ENCODE measurements at regions not wholly inside any gene's neighbourhood (a gene's known extent, or its start where the extent isn't known, plus 50 kb on each side); places are given as distances from the start of the nearest gene placed in this dataset.

DNA sequence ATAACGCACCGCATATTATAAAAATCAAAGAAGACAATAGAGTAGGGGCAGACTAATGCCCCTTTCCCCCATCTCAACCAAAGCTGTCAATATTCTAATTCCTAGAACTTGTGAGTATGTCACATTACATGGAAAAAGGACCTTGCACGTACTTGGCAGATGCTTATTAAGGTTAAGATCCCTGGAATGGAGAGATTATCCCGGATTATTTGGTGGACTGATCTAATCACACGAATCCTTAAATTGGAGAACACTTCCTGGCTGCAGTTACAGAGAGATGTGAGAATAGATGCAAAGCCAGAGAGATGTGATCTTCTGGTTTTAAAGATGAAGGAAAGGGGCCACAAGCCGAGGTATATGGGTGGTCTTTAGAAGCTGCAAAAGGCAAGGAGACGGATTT lies 548.7 kb downstream of the SPRY1 start:
- H3K4me3 Mint-ChIP-seq: no peak overlapping the region
- DNase-seq (ENCODE audit: low read depth, low spot score): no peak
- H3K36me3 Mint-ChIP-seq (ENCODE audit: low read depth): no peaks in the 10 kb centered on the region
- TF ChIP-seq, protein P1, sequence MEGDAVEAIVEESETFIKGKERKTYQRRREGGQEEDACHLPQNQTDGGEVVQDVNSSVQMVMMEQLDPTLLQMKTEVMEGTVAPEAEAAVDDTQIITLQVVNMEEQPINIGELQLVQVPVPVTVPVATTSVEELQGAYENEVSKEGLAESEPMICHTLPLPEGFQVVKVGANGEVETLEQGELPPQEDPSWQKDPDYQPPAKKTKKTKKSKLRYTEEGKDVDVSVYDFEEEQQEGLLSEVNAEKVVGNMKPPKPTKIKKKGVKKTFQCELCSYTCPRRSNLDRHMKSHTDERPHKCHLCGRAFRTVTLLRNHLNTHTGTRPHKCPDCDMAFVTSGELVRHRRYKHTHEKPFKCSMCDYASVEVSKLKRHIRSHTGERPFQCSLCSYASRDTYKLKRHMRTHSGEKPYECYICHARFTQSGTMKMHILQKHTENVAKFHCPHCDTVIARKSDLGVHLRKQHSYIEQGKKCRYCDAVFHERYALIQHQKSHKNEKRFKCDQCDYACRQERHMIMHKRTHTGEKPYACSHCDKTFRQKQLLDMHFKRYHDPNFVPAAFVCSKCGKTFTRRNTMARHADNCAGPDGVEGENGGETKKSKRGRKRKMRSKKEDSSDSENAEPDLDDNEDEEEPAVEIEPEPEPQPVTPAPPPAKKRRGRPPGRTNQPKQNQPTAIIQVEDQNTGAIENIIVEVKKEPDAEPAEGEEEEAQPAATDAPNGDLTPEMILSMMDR (conservative IDR thresholded peaks at IDR 0.05): no peak
- H3K9me3 Mint-ChIP-seq: peaks cover 4% of the 10 kb centered on the region
- no peaks in the 10 kb centered on the region for H3K27me3 Mint-ChIP-seq (ENCODE audit: low read depth)
- no peak overlapping the region for H3K27ac Mint-ChIP-seq (ENCODE audit: unreplicated experiment)
- H3K4me1 Mint-ChIP-seq: peaks cover 23% of the 10 kb centered on the region

DNA sequence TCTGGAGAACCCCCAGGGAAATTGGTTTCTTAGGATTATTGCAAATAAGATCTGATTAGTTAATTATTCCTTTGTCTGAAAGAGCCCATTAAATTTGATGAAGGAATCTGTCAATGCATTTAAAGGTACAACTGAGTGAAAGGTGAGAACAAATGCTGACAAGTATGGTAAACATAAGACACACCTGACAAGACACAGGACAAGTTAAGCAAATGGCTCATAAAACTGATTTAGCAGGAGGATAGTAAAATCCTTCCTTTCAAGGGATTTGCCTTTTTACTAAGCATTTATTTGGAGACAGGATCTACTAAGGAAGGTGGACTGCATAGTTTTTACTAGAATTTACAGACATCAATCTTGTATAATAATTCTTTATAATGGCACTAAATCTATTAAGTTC lies 553.9 kb downstream of the SPRY1 start:
- TF ChIP-seq, protein P1 (conservative IDR thresholded peaks at IDR 0.05): no peak
- Mint-ChIP-seq H3K4me1 (peaks cover 4% of the 10 kb centered on the region), H3K27me3 (ENCODE audit: low read depth) (no peaks in the 10 kb centered on the region), H3K27ac (ENCODE audit: unreplicated experiment) (no peak overlapping the region), H3K36me3 (ENCODE audit: low read depth) (no peaks in the 10 kb centered on the region), H3K4me3 (no peak overlapping the region), H3K9me3 (peaks cover 9% of the 10 kb centered on the region)
- DNase-seq (ENCODE audit: low read depth, low spot score): no peak

DNA sequence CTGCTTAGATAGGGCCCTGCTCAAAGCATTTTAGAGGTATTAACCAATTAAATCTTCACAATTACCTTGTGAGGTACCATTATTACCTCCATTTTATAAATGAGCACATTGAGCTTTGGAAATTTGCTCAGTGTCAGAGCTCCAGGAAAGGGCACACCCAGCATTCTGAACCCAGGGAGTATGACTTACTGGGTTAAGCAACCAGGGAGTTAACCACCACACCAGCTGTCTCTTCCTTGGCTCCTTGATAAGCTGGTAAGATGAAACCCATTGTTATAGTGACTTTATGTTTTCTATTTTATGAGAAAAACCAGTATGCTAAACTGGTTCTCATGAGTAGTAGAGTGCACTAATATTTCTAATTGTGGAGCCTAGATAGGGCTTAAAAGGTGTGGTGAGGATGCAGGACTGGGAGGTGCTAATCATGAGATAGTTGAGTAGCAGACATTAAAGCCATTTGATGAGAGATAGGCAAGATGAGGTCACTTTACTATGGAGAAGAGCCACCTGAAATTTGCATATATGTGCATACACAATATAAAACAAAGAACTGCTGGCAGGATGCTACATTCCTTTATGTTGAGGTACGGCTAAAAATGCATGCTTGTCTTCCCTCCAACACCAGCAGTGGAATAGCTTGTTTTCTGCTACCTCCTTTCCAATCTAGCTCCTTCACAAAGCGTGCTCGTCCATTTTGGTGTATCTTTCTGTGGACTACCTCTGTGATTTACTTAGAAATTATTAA lies 556.1 kb downstream of the SPRY1 start:
- peaks cover 9% of the 10 kb centered on the region for H3K9me3 Mint-ChIP-seq
- no peak overlapping the region for H3K4me3 Mint-ChIP-seq
- no peak overlapping the region for H3K27ac Mint-ChIP-seq (ENCODE audit: unreplicated experiment)
- no peaks in the 10 kb centered on the region for H3K36me3 Mint-ChIP-seq (ENCODE audit: low read depth)
- TF ChIP-seq, protein P1 (conservative IDR thresholded peaks at IDR 0.05): no peak
- H3K4me1 Mint-ChIP-seq: peaks cover 4% of the 10 kb centered on the region
- no peaks in the 10 kb centered on the region for H3K27me3 Mint-ChIP-seq (ENCODE audit: low read depth)
- DNase-seq (ENCODE audit: low read depth, low spot score): no peak

DNA sequence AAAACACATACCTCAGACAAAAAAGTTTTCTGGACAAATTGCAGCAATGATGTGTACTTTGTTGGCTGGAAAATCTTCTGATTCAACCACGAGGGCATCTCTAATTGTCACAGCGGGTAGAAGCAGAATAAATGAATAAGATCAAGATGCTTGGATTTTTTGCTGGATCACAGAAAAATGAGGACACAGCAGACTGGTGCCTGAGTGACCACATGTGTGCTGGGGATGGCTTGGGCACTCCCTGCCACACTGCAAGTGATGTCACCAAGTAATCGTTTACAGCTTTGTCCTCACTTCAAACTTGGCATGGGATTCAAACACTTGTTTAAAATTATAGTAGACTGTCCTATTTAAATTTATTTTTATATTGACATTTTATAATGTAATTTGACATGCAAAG lies 557.0 kb downstream of the SPRY1 start:
- H3K36me3 Mint-ChIP-seq (ENCODE audit: low read depth): no peaks in the 10 kb centered on the region
- no peaks in the 10 kb centered on the region for H3K27me3 Mint-ChIP-seq (ENCODE audit: low read depth)
- H3K4me3 Mint-ChIP-seq: no peak overlapping the region
- peaks cover 15% of the 10 kb centered on the region for H3K9me3 Mint-ChIP-seq
- TF ChIP-seq, protein P1 (conservative IDR thresholded peaks at IDR 0.05): no peak
- peaks cover 4% of the 10 kb centered on the region for H3K4me1 Mint-ChIP-seq
- no peak overlapping the region for H3K27ac Mint-ChIP-seq (ENCODE audit: unreplicated experiment)
- DNase-seq (ENCODE audit: low read depth, low spot score): no peak

DNA sequence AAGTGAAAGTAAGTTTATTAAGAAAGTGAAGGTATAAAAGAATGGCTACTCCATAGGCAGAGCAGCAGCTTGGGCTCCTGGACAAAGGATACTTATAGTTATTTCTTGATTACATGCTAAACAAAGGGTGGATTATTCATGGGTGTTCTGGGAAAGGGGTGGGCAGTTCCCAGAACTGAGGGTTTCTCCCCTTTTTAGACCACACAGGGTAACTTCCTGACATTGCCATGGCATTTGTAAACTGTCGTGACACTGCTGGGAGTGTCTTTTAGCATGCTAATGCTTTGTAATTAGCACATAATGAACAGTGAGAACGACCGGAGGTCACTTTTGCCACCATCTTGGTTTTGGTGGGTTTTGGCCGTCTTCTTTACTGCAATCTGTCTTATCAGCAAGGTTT lies 557.6 kb downstream of the SPRY1 start:
- H3K4me1 Mint-ChIP-seq: peaks cover 4% of the 10 kb centered on the region
- H3K27me3 Mint-ChIP-seq (ENCODE audit: low read depth): no peaks in the 10 kb centered on the region
- no peak overlapping the region for H3K27ac Mint-ChIP-seq (ENCODE audit: unreplicated experiment)

More for the DNA sequence above, 557.6 kb downstream of the SPRY1 start:
- peaks cover 15% of the 10 kb centered on the region for H3K9me3 Mint-ChIP-seq
- no peak overlapping the region for H3K4me3 Mint-ChIP-seq
- H3K36me3 Mint-ChIP-seq (ENCODE audit: low read depth): no peaks in the 10 kb centered on the region
- no peak for DNase-seq (ENCODE audit: low read depth, low spot score)
- TF ChIP-seq, protein P1 (conservative IDR thresholded peaks at IDR 0.05): no peak
